Heart left ventricle (tissue), 16 donors: ENCODE measurements at regions not wholly inside any gene's neighbourhood (a gene's known extent, or its start where the extent isn't known, plus 50 kb on each side); places are given as distances from the start of the nearest gene placed in this dataset.
A peak's percentile ranks its signal among the peaks of the same experiment; 100 is the strongest.

ENCODE experiments used
- ATAC-seq, 4 donors: fragments of 200-7000 bp; cut with Tn5 transposase; one replicate each; pipeline ENCODE4 v1.9.1; 2020 to 2022; ENCODE audit warnings: moderate library complexity in 4 of 4, mild to moderate bottlenecking in 3 of 4, moderate number of reproducible peaks in 1 of 4
- DNase-seq, 5 donors: peaks; one replicate each; pipeline ENCODE4 v3.0.0-alpha.2; 2020
- H3K27ac ChIP-seq, 12 donors: fragments of 200-600 bp; sonication (generic) in 4 of 12; one replicate each; pipeline versions ENCODE4 v1.5.0 to v1.8.0; 2016 to 2022; ENCODE audit warnings: mild to moderate bottlenecking in 2 of 12
- H3K27me3 ChIP-seq, 9 donors: fragments of 200-600 bp; sonication (generic) in 2 of 9; one replicate each; pipeline versions ENCODE4 v1.5.1 to v1.8.0; 2016 to 2022; ENCODE audit warnings: mild to moderate bottlenecking in 3 of 9
- H3K36me3 ChIP-seq, 9 donors: fragments of 200-600 bp; sonication (generic) in 2 of 9; one replicate each; pipeline versions ENCODE4 v1.5.0 to v1.8.0; 2018 to 2022; ENCODE audit warnings: mild to moderate bottlenecking in 2 of 9
- H3K4me1 ChIP-seq, 12 donors: fragments of 200-600 bp; sonication (generic) in 4 of 12; one replicate each; pipeline versions ENCODE4 v1.5.0 to v1.8.0; 2016 to 2022; ENCODE audit warnings: mild to moderate bottlenecking in 3 of 12
- H3K4me3 ChIP-seq, 12 donors: fragments of 200-600 bp; sonication (generic) in 4 of 12; one replicate each; pipeline versions ENCODE4 v1.5.0 to v1.8.0; 2017 to 2022; ENCODE audit warnings: mild to moderate bottlenecking in 9 of 12, moderate library complexity in 4 of 12
- H3K9me3 ChIP-seq, 12 donors: fragments of 200-600 bp; sonication (generic) in 4 of 12; one replicate each; pipeline versions ENCODE4 v1.5.0 to v1.8.0; 2016 to 2022; ENCODE audit warnings: mild to moderate bottlenecking in 1 of 12
- POLR2A ChIP-seq, 2 donors: fragments of 450-650 bp; IDR thresholded peaks; one replicate each; pipeline ENCODE4 v1.6.1; 2017; ENCODE audit warnings: antibody characterized with exemption in 2 of 2, mild to moderate bottlenecking in 2 of 2, moderate library complexity in 2 of 2
- WGBS, 4 donors: extraction: QIAGEN DNeasy Blood & Tissue Kit in 2 of 4; methylation state at CpG; one replicate each; pipeline versions ENCODE4 v1.1.5 to v1.1.7; 2013 to 2018; 5-methylcytosine and 5-hydroxymethylcytosine counted together
- intact Hi-C, 10 donors: fragments of 100-400 bp; cut with DNase I; formaldehyde crosslinking; loops; one replicate each; pipeline versions ENCODE4 v1.11.1 to v1.14.2; 2022
- TF ChIP-seq, protein P1 (sequence below), 12 donors: fragments of 200-600 bp; sonication (generic) in 4 of 12; IDR thresholded peaks; one replicate each; pipeline versions ENCODE4 v1.5.0 to v1.8.0; 2018 to 2022; ENCODE audit warnings: antibody characterized with exemption in 12 of 12, mild to moderate bottlenecking in 5 of 12
- donor health status: ischemic (EF 13 %, LVEDD 7.1; RV severe dilation, severe dysfunction).
- donor health status: healthy with polysubstance abuse.
- donor health status: DM: no; HTN: yes; CAD: no.
- donor health status: DM: no; HTN: no; CAD: no.
- donor health status: ischemic (EF 25% LVEDD 6.9; RV normal size, moderate dysfunction).
- donor health status: ischemic (EF 25% LVEDD 5.7; RV mildly dilated, moderate dysfunction).
- donor health status: healthy.
- donor health status: DM: yes; HTN: yes; CAD: no.
- donor health status: ischemic (EF 35%, LVEDD 5.7; RV mildly dilated, moderate dysfunction).
- donor health status: nonischemic (EF 11% LVEDD 7.7; RV severe dilation, severe dysfunction).
- donor health status: DM: yes; HTN: yes; CAD: no.
- donor health status: PGD.
- donor health status: ischemic (EF 29% LVEDD 5.4; RV normal size, mild dysfunction).
- donor health status: nonischemic (EF 23%, LVEDD 6.1; RV moderate dilation, normal function).

DNA sequence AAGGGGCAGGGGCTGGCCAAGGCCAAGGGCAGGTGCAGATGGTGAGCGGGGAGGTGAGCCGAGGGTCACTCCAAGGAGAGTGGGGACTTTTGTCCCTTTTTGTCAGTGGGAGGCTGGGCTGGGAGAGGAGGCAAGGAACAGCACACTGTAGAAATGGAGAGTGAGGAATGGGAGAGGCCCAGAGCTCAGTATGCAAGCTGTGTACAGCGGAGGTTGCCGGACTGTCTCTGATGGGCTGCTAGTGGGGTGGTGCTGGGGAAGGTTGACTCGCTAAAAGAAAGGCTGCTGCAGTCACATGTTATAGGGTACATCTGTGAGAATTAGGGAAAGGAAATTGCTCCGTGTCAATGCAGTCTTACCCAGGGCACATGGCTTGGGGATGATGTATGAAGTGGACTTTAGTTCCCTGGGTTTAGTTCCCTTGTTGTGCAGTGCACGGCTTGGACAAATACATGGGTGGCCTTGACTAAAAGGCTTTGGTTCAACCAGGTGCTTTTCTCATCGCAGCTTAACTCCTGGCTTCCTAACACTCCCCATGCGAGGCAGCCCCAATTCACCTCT, 57.1 kb upstream of the STX18 start:
- TF ChIP-seq, protein P1, sequence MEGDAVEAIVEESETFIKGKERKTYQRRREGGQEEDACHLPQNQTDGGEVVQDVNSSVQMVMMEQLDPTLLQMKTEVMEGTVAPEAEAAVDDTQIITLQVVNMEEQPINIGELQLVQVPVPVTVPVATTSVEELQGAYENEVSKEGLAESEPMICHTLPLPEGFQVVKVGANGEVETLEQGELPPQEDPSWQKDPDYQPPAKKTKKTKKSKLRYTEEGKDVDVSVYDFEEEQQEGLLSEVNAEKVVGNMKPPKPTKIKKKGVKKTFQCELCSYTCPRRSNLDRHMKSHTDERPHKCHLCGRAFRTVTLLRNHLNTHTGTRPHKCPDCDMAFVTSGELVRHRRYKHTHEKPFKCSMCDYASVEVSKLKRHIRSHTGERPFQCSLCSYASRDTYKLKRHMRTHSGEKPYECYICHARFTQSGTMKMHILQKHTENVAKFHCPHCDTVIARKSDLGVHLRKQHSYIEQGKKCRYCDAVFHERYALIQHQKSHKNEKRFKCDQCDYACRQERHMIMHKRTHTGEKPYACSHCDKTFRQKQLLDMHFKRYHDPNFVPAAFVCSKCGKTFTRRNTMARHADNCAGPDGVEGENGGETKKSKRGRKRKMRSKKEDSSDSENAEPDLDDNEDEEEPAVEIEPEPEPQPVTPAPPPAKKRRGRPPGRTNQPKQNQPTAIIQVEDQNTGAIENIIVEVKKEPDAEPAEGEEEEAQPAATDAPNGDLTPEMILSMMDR (IDR thresholded peaks at IDR 0.05): no peak
- no peak for TF ChIP-seq POLR2A (IDR thresholded peaks at IDR 0.05)
- DNase-seq: no peak
- intact Hi-C loops: no loop called here
- Histone ChIP-seq H3K9me3 (peaks cover 0 to 20% (median 9%) of the 10 kb centered on the region in 12 donors), H3K27ac (no peak overlapping the region), H3K4me3 (no peak overlapping the region), H3K27me3 (no peaks in the 10 kb centered on the region), H3K36me3 (no peaks in the 10 kb centered on the region), H3K4me1 (peaks cover 0 to 6% (median 0%) of the 10 kb centered on the region in 12 donors)
- WGBS, 4 donors: 85 to 93% (median 91%) methylated on average over 9 of the region's 9 CpGs
- no peak for ATAC-seq

DNA sequence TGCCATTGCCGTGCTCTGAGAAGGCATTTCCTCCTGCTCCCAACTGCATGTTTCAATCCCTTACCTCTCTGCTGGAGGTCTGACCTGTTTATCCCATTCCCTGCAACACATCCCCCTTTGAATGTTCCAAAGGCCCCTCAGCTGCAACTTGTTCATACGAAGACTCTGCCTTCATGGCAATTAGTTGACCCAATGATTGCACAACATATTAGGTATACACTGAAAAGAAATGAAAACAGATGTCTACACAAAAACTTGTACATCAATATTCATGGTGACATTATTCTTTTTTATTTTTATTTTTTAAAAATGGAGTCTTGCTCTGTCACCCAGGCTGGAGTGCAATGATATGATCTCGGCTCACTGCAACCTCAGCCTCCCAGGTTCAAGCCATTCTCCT, 54.9 kb upstream of the STX18 start:
- no peak for TF ChIP-seq POLR2A (IDR thresholded peaks at IDR 0.05)
- TF ChIP-seq, protein P1 (IDR thresholded peaks at IDR 0.05): no peak
- 89 to 95% (median 92%) methylated on average over 3 of the region's 3 CpGs for WGBS, 4 donors

DNA sequence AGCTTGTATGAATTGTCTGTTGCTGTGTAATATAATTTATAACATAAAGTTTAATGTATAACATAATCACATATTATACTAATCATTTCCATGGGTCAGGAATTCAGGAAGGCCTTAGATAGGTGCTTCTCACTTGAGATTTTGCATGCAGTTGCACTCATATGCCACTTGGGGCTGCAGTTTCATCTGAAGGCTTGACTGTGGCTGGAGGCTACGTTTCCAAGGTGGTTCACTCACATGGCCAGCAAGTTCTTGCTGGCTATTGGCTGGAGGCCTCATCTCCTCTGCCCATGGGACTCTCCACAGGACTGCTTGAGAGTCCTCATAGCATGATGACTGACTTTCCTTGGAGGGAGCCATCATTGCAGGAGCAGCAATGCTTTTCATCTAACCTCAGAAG, 53.4 kb upstream of the STX18 start:
- 85 to 100% (median 93%) methylated on average over 1 of the region's 1 CpG for WGBS, 4 donors
- Histone ChIP-seq H3K27ac (no peak overlapping the region), H3K4me3 (no peak overlapping the region), H3K36me3 (no peaks in the 10 kb centered on the region), H3K9me3 (peaks cover 0 to 23% (median 9%) of the 10 kb centered on the region in 12 donors), H3K27me3 (no peaks in the 10 kb centered on the region), H3K4me1 (no peaks in the 10 kb centered on the region)
- intact Hi-C loops: no loop called here
- DNase-seq (no peak), ATAC-seq (no peak)
- no peak for TF ChIP-seq POLR2A (IDR thresholded peaks at IDR 0.05)
- TF ChIP-seq, protein P1 (IDR thresholded peaks at IDR 0.05): peak in 2 of 12 donors; percentile 8 to 27

More for the DNA sequence above, 54.9 kb upstream of the STX18 start:
- Histone ChIP-seq H3K9me3 (peaks cover 0 to 23% (median 9%) of the 10 kb centered on the region in 12 donors), H3K36me3 (no peaks in the 10 kb centered on the region), H3K27me3 (no peaks in the 10 kb centered on the region), H3K4me1 (no peaks in the 10 kb centered on the region), H3K27ac (no peak overlapping the region), H3K4me3 (no peak overlapping the region)
- ATAC-seq (no peak), DNase-seq (no peak)
- intact Hi-C loops: no loop called here

DNA sequence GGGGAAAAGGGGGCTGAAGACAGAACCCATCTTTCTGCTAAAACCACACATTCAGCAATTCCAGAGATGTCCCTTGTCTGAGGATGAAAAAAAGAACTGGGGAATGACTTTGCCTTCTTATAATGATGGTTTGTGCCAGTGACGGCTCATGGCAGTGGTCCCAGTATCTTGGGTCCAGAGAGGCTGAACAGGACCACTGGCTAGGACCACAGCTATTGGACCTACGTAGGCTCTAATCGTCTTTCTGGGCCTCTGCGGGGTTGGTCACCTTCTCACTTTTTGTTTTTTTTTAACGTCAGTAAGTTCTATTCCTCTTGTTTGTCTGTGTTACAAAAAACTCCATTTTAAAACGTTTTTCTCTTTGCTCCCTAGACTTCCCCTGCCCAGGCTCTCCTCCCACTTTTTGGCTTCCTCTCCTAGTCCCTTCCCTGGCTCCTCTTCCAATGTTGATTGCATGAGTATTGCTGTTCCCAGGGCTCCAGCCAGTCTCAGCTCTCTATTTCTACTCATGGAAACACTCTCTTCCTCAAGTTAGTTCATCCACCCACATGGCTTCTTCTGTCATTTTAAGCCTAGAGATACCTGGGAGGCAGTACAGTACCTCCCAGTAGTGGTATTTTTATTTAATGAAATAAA, 52.6 kb upstream of the STX18 start:
- ATAC-seq: no peak
- Histone ChIP-seq H3K27me3 (no peaks in the 10 kb centered on the region), H3K27ac (no peak overlapping the region), H3K36me3 (no peaks in the 10 kb centered on the region), H3K4me3 (no peak overlapping the region), H3K9me3 (peaks cover 0 to 23% (median 9%) of the 10 kb centered on the region in 12 donors), H3K4me1 (no peaks in the 10 kb centered on the region)
- intact Hi-C loops: no loop called here
- TF ChIP-seq POLR2A (IDR thresholded peaks at IDR 0.05): no peak
- TF ChIP-seq, protein P1 (IDR thresholded peaks at IDR 0.05): no peak
- whole genome bisulfite sequencing, 4 donors: 73 to 84% (median 80%) methylated on average over 6 of the region's 6 CpGs
- no peak for DNase-seq
